Neuronal stem cell (in vitro differentiated cells): ENCODE measurements at regions not wholly inside any gene's neighbourhood (a gene's known extent, or its start where the extent isn't known, plus 50 kb on each side); places are given as distances from the start of the nearest gene placed in this dataset.

ENCODE experiments used
- DNase-seq: peaks from one replicate; pipeline ENCODE4 v3.0.0-alpha.2; 2013; ENCODE audit warnings: low spot score
- H2AFZ ChIP-seq: one replicate; pipeline ENCODE4 v1.6.1; 2013; ENCODE audit warnings: mild to moderate bottlenecking, low read length, inconsistent platforms
- H2AK5ac ChIP-seq: 2 replicates; pipeline ENCODE4 v1.6.1; 2013; ENCODE audit warnings: low read depth, mild to moderate bottlenecking, inconsistent platforms, low read length, moderate library complexity, mixed read lengths
- H2BK120ac ChIP-seq: 2 replicates; pipeline ENCODE4 v1.6.1; 2013; ENCODE audit warnings: low read depth, mild to moderate bottlenecking, inconsistent platforms, low read length, moderate library complexity, mixed read lengths
- H2BK12ac ChIP-seq: one replicate; pipeline ENCODE4 v1.6.1; 2013; ENCODE audit warnings: low read length, inconsistent platforms
- H2BK15ac ChIP-seq: 2 replicates; pipeline ENCODE4 v1.6.1; 2013; ENCODE audit warnings: mild to moderate bottlenecking, low read length, inconsistent platforms, mixed read lengths
- H2BK5ac ChIP-seq: one replicate; pipeline ENCODE4 v1.6.1; 2013; ENCODE audit warnings: inconsistent platforms, mild to moderate bottlenecking, low read length, moderate library complexity
- H3K14ac ChIP-seq: one replicate; pipeline ENCODE4 v1.6.1; 2013; ENCODE audit warnings: low read length, inconsistent platforms
- H3K18ac ChIP-seq: 2 replicates; pipeline ENCODE4 v1.6.1; 2013; ENCODE audit warnings: low read length, inconsistent platforms
- H3K23ac ChIP-seq: 2 replicates; pipeline ENCODE4 v1.6.1; 2013; ENCODE audit warnings: low read depth, mild to moderate bottlenecking, mixed read lengths, low read length, inconsistent platforms; ENCODE audit not compliant: poor library complexity
- H3K27ac ChIP-seq: replicated peaks from 3 replicates; pipeline ENCODE4 v1.5.1; 2013; ENCODE audit warnings: low read length, inconsistent platforms
- H3K27me3 ChIP-seq, 3 experiments: 2 replicates each; pipeline ENCODE4 v1.6.1; 2013; ENCODE audit warnings: low read length in 3 of 3, mild to moderate bottlenecking in 2 of 3, inconsistent platforms in 1 of 3, low read depth in 1 of 3, mixed read lengths in 1 of 3, moderate library complexity in 1 of 3; ENCODE audit not compliant: control insufficient read depth in 3 of 3, insufficient read depth in 3 of 3
- H3K36me3 ChIP-seq, 2 donors: replicated peaks in 1 of 2; 2 replicates each; pipeline ENCODE4 v1.6.1; 2013; ENCODE audit warnings: low read length in 2 of 2; ENCODE audit not compliant: control insufficient read depth in 2 of 2, insufficient read depth in 2 of 2
- H3K4ac ChIP-seq: 2 replicates; pipeline ENCODE4 v1.6.1; 2013; ENCODE audit warnings: inconsistent platforms, mild to moderate bottlenecking, low read length, moderate library complexity
- H3K4me1 ChIP-seq, 2 donors: 1 replicate in 1 of 2; 2 replicates in 1 of 2; pipeline ENCODE4 v1.6.1; 2013; ENCODE audit warnings: low read length in 2 of 2, low read depth in 1 of 2; ENCODE audit not compliant: control insufficient read depth in 2 of 2, insufficient read depth in 1 of 2
- H3K4me2 ChIP-seq: one replicate; pipeline ENCODE4 v1.6.1; 2013; ENCODE audit warnings: mild to moderate bottlenecking, low read length, inconsistent platforms; ENCODE audit not compliant: insufficient read depth, poor library complexity, severe bottlenecking
- H3K4me3 ChIP-seq, 2 donors: 2 replicates each; pipeline ENCODE4 v1.5.1; 2013; ENCODE audit warnings: low read length in 2 of 2, mild to moderate bottlenecking in 2 of 2, inconsistent platforms in 1 of 2, moderate library complexity in 1 of 2
- H3K79me1 ChIP-seq: one replicate; pipeline ENCODE4 v1.6.1; 2013; ENCODE audit warnings: low read depth, mild to moderate bottlenecking, inconsistent platforms, low read length, moderate library complexity
- H3K9ac ChIP-seq: one replicate; pipeline ENCODE4 v1.6.1; 2013; ENCODE audit warnings: mild to moderate bottlenecking, low read depth, low read length, inconsistent platforms; ENCODE audit not compliant: poor library complexity
- H3K9me3 ChIP-seq, 2 donors: replicated peaks in 1 of 2; 2 replicates each; pipeline versions ENCODE3 to v1.6.1; 2013; ENCODE audit warnings: low read length in 2 of 2, mild to moderate bottlenecking in 2 of 2, inconsistent platforms in 1 of 2, low read depth in 1 of 2, mixed read lengths in 1 of 2, moderate library complexity in 1 of 2; ENCODE audit not compliant: control insufficient read depth in 2 of 2, insufficient read depth in 1 of 2
- H4K8ac ChIP-seq: one replicate; pipeline ENCODE4 v1.6.1; 2013; ENCODE audit warnings: low read depth, mild to moderate bottlenecking, inconsistent platforms, low read length, moderate library complexity
- H4K91ac ChIP-seq: one replicate; pipeline ENCODE4 v1.6.1; 2013; ENCODE audit warnings: low read length, low read depth, mild to moderate bottlenecking, inconsistent platforms; ENCODE audit not compliant: poor library complexity
- WGBS, 2 donors: extraction: QIAGEN DNeasy Blood & Tissue Kit; methylation state at CpG; one replicate each; pipeline ENCODE4 v1.1.7; 2013; ENCODE audit warnings: missing lambda C conversion rate in 2 of 2, mixed read lengths in 1 of 2; ENCODE audit not compliant: insufficient read length in 2 of 2, insufficient replicate concordance in 1 of 2; ENCODE audit errors: extremely low coverage in 2 of 2; 5-methylcytosine and 5-hydroxymethylcytosine counted together

GRCh38 chr6:147950623-147950987 lies 392.0 kb upstream of the SASH1 start:
- H3K14ac ChIP-seq: no peak overlapping the region
- no peak overlapping the region for H2BK12ac ChIP-seq
- H3K27me3 ChIP-seq: peaks cover 0 to 46% (median 0%) of the 10 kb centered on the region in 3 experiments
- H3K36me3 ChIP-seq: no peaks in the 10 kb centered on the region
- WGBS, 2 donors: no CpG with 5 or more reads among the region's 5 CpGs
- H3K4ac ChIP-seq: no peak overlapping the region
- no peak overlapping the region for H2AFZ ChIP-seq
- no peak overlapping the region for H3K4me2 ChIP-seq
- peaks cover 0 to under 1% of the 10 kb centered on the region in 2 donors for H3K9me3 ChIP-seq
- peak overlapping the region; percentile 1 for H4K91ac ChIP-seq
- no peak overlapping the region for H4K8ac ChIP-seq
- no peaks in the 10 kb centered on the region for H3K79me1 ChIP-seq
- no peak overlapping the region for H2BK15ac ChIP-seq
- H3K18ac ChIP-seq: peak overlapping the region; percentile 72
- no peak overlapping the region for H3K23ac ChIP-seq
- no peak overlapping the region for H3K27ac ChIP-seq
- H3K4me3 ChIP-seq: peak overlapping the region in 1 of 2 donors; percentile 61
- H2BK120ac ChIP-seq: no peak overlapping the region
- no peaks in the 10 kb centered on the region for H3K4me1 ChIP-seq
- no peak overlapping the region for H2BK5ac ChIP-seq
- H3K9ac ChIP-seq: no peak overlapping the region
- H2AK5ac ChIP-seq: no peak overlapping the region
- DNase-seq: no peak

DNA sequence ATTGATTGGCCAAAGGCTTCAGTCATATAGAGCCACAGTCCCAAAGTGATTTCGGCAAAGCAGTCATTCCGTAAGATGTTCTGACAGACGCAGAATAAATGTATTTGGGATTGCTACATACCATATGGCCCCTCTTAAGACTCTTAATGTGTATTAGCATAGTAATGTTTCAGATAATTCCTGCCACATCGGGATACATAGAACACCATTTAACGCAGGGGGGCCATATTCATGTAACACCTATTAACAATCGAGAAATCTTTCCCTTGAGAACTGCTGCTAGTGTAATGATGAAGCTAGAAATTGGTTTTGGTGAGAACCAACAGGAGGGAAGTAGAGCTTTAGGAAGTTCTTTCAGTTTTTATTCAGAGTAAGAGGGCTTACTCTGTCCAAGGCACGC lies 390.9 kb upstream of the SASH1 start:
- no peak overlapping the region for H2AFZ ChIP-seq
- no peaks in the 10 kb centered on the region for H3K79me1 ChIP-seq
- no peak for DNase-seq
- H3K9me3 ChIP-seq: no peaks in the 10 kb centered on the region
- H2BK120ac ChIP-seq: no peak overlapping the region
- no peak overlapping the region for H3K14ac ChIP-seq
- no peak overlapping the region for H3K4ac ChIP-seq
- no CpG with 5 or more reads among the region's 7 CpGs for WGBS, 2 donors
- no peak overlapping the region for H2BK12ac ChIP-seq
- no peak overlapping the region for H2BK15ac ChIP-seq
- H3K23ac ChIP-seq: no peak overlapping the region
- no peak overlapping the region for H3K9ac ChIP-seq
- no peak overlapping the region for H3K4me3 ChIP-seq
- no peak overlapping the region for H3K27ac ChIP-seq
- no peaks in the 10 kb centered on the region for H3K4me1 ChIP-seq
- no peak overlapping the region for H2AK5ac ChIP-seq
- no peak overlapping the region for H4K91ac ChIP-seq
- no peak overlapping the region for H3K18ac ChIP-seq
- no peak overlapping the region for H3K4me2 ChIP-seq
- no peaks in the 10 kb centered on the region for H3K36me3 ChIP-seq
- H4K8ac ChIP-seq: no peak overlapping the region
- peaks cover 0 to 36% (median 0%) of the 10 kb centered on the region in 3 experiments for H3K27me3 ChIP-seq
- H2BK5ac ChIP-seq: no peak overlapping the region

DNA sequence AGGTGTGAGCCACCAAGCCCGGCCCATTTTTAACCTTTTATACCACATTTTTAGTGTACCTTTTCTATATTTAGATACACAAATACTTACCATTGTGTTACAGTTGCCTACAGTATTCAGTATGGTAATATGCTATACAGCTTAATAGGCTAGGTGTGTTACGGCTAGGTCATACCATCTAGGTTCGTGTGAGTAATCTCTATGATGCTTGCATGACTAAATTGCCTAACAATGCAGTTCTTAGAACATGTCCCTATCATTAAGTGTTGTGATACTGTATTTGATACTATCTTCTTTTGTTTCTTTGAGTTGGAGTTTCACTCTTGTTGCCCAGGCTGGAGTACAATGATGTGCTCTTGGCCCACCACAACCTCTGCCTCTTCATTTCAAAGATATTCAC lies 387.7 kb upstream of the SASH1 start:
- no peaks in the 10 kb centered on the region for H3K9me3 ChIP-seq
- H3K4ac ChIP-seq: no peak overlapping the region
- no peak overlapping the region for H3K23ac ChIP-seq
- no peak overlapping the region for H2BK15ac ChIP-seq
- H2BK12ac ChIP-seq: no peak overlapping the region
- no peak overlapping the region for H2AK5ac ChIP-seq
- H2BK120ac ChIP-seq: no peak overlapping the region
- H3K9ac ChIP-seq: no peak overlapping the region
- no peak overlapping the region for H3K27ac ChIP-seq
- H3K4me3 ChIP-seq: no peak overlapping the region
- H4K91ac ChIP-seq: no peak overlapping the region
- H2BK5ac ChIP-seq: no peak overlapping the region
- no peaks in the 10 kb centered on the region for H3K4me1 ChIP-seq
- no peak overlapping the region for H3K18ac ChIP-seq
- H3K4me2 ChIP-seq: no peak overlapping the region
- H2AFZ ChIP-seq: no peak overlapping the region
- no peak for DNase-seq
- no peak overlapping the region for H4K8ac ChIP-seq
- H3K27me3 ChIP-seq: peaks cover 0 to 9% (median 0%) of the 10 kb centered on the region in 3 experiments
- H3K14ac ChIP-seq: no peak overlapping the region
- no CpG with 5 or more reads among the region's 3 CpGs for WGBS, 2 donors
- no peaks in the 10 kb centered on the region for H3K79me1 ChIP-seq
- no peaks in the 10 kb centered on the region for H3K36me3 ChIP-seq

DNA sequence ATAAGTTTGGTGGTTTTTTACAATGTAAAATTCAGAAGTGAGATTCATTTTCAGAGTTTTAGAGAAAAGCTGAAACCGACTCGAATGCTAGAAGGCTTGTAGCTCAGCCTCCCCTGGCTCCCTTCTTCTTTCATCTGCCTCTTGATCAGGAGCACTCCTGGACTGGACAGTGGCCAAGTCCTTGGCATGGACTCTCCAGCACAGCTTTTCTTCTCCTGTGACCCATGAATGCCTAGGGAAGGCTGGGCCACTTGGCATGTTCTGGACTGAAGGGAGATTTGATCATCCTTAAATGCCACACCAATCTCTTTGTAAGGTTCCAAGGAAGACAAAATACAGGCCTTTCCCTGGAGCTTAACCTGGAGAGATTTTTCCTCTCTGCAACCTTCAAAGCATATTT lies 384.0 kb upstream of the SASH1 start:
- no peak overlapping the region for H3K9ac ChIP-seq
- no peak overlapping the region for H2BK15ac ChIP-seq
- no peak overlapping the region for H4K8ac ChIP-seq
- H3K27ac ChIP-seq: no peak overlapping the region
- no peaks in the 10 kb centered on the region for H3K79me1 ChIP-seq
- no peak overlapping the region for H2BK120ac ChIP-seq
- no peak overlapping the region for H3K18ac ChIP-seq
- no peaks in the 10 kb centered on the region for H3K4me1 ChIP-seq
- no peak for DNase-seq
- no peaks in the 10 kb centered on the region for H3K36me3 ChIP-seq
- H2BK12ac ChIP-seq: no peak overlapping the region
- no CpG with 5 or more reads among the region's 2 CpGs for WGBS, 2 donors
- H3K4ac ChIP-seq: no peak overlapping the region
- H3K4me3 ChIP-seq: no peak overlapping the region
- no peaks in the 10 kb centered on the region for H3K9me3 ChIP-seq
- H3K4me2 ChIP-seq: no peak overlapping the region
- H2AK5ac ChIP-seq: no peak overlapping the region
- no peaks in the 10 kb centered on the region for H3K27me3 ChIP-seq
- no peak overlapping the region for H3K23ac ChIP-seq
- H2AFZ ChIP-seq: no peak overlapping the region
- no peak overlapping the region for H2BK5ac ChIP-seq
- H3K14ac ChIP-seq: no peak overlapping the region
- H4K91ac ChIP-seq: no peak overlapping the region
